NCI-H748 treated with DMSO at 0.1 percent for 48 hours (cell line): ENCODE measurements at regions not wholly inside any gene's neighbourhood (a gene's known extent, or its start where the extent isn't known, plus 50 kb on each side); places are given as distances from the start of the nearest gene placed in this dataset.

Source experiments
- DNase-seq: peaks from one replicate; lab custom pipeline; 2025; lab: John Stamatoyannopoulos, UW

DNA sequence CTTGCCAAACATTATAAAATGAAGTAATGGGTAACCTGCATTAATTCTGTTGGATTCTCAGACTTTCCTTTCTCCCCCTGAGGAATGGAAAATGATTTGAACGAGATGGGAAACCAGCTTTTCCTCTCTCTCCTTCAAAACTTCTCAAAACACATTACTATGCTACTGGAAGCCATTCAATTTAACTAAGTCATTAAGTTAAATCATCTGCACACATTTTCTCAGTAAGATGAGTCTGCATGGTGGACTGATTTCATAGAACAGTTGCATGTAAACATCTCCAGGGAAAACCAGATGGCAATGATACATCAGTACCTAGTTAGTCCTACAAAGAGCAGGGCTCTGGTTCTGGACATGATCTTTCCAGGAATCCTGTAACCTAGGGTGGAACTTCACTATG, 59.9 kb downstream of the BMP4 start:
- no peak for DNase-seq

DNA sequence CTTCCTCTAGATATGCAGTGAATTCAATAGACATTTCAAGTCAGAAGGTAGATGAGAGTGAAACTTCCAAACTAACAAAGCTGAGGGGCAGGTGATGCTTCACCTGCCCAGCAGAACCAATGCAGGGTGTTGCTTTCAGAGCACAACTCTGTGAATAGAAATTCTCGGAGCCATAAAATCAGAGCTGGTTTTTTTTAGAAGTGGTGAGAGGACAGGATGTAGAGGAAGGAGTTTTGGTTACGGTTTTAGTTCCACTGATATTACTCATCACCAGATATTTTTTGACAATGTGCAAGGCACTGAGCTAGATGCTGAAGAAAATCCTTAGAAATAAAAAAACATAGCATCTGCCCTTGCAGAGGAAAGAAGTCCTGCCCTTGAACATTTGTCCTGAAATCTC, 62.2 kb downstream of the BMP4 start:
- DNase-seq = no peak

DNA sequence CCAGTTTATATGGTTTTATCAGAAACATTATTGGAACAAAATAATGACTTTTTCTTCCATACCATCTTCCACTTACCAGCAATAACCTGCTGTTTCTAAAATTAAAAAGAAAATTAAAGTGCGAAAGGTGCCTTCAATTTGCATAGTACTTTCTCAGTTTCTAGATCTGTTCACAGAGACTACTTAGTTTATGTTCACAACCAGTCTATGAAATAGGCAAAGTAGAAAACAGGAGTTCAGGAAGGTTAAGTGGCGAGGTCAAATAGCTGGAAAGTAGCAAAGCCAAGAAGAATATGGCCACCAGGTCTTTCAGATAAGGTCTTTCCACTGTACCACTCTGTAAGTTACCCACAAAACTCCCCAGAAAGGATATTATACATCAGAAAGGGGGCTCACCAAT, 63.3 kb downstream of the BMP4 start:
- DNase-seq = no peak

DNA sequence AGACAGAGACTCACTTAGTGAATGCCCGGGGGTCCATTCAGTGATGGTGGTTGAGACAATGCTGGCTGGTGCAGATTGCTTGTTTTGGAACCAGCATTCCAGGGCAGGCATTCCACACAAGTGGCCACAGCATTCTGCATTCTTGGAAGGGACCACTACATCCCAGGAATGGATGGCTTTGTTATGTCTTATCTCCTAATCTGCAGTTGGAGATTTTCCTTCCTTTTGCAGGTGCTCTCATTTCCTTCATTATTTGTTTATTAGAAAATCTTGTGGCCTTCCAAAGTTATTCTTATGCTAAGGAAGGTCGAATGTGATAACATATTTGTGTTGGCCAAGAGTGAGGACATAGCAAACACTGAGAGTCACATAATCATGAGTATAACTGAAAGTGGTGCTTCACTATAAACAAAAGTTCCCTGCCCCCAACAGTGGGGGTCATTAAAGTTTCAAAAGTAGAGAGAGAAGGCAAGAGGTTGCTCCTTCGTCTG, 66.0 kb downstream of the BMP4 start:
- DNase-seq = no peak

DNA sequence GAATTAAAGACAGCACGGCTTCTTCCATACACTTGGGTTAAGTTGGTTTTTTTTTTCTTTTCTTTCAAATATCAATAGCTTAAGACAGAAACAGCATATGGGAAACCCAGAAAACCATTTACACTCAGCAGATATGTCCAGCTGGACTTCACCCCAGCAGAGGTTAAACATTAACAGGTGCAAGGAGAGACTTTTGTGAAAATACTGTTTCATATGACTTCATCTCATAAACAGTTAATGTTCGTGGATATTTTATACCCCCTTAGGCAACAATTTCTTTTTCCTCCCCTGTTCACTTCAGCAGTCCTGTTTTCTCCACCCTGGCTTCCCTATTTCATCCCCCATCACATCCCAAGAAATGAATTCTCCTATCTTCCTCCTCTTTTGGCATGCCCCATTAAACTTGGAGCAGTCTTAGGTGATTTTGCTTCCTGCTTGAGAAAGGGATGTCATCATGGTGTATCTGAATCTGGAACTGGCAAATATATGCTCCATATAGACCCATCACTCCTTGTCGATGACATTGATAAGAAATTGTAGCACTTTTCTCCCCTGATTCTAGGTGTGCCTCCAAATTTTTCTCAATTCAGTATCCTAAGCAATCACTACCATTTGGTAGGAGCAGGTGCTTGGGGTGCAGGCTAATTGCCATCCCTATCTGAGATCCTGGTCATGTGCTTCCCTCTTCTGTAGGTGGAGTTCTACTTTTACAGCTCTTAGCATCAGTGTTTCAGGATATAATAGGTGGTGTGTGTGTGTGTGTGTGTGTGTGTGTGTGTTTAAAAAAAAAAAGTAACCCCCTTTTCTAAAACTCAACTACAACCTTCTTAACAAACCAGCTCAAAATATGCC, 67.9 kb downstream of the BMP4 start:
- DNase-seq = no peak

DNA sequence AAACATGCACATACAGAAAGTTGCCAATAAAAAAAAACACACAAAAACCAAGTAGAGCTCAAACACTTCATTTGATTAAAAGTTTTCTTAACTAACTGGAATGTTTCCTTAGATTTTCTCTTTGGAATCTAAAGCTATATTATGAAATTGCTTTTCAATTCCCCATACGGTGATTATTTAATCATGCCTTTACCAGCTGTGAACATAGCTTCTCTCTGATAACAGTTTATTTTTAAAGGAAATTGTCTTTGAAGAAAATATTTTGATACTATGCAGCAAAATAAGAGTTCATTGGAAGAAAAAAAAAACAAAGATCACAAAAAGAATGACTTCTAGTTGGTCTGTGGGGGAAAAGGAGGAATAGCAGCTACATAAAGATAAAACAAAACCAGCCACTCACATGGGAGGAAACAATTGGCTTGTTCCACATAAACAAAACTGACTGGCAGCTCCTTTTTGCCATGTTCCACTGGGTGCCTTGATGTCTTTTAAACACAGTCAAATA, 71.4 kb downstream of the BMP4 start:
- DNase-seq = no peak

DNA sequence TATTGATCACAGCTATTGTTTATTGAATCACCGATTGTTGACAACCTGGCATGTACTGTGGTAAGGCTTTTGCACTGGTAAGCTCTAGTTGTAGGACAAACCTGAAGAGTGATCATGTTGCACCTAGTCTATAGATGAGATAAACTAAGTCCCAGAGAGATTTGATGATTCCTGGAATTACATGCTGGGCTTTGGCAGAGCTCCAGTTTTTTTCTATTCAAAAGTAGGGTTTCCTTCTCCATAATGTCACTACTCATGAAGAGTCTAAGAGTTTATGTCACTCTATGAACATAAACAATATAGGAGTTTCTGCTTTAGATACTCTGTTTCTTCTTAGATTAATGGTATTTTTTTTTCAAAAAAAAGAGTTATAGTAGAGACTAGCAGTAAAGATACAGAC, 72.0 kb downstream of the BMP4 start:
- no peak for DNase-seq

DNA sequence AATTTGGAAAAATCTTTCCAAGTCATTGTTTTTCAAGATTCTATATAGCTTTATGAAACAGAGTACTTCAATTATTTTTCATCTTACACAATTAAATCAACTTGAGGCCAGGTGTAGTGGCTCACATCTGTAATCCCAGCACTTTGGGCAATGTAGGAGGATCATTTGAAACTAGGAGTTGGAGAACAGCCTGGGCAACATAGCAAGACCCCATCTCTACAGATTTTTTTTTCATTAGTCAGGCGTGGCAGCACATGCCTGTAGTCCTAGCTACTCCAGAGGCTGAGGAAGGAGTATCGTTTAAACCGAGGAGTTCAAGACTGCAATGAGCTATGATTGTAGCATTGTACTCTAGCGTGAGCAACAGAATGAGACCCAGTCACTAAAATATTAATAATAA, 72.9 kb downstream of the BMP4 start:
- no peak for DNase-seq

DNA sequence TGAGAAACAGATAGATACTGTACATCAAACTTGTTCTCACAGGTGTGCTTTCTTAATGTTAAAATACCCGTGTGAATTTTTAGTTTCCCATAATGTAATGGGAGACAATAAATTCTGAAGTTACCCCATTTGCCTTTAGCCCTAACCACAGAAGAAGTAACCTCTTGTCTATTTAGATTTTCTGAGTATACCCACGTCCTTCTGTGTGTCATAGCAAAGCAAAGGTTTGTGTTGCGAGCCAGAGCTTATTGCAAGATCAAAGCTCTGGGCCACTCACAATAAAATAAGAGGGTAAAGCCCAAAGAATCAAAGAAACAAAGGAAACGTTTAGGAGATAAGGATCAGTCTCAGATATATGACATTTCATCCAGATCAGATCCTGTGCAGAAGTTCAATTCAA, 73.9 kb downstream of the BMP4 start:
- no peak for DNase-seq

DNA sequence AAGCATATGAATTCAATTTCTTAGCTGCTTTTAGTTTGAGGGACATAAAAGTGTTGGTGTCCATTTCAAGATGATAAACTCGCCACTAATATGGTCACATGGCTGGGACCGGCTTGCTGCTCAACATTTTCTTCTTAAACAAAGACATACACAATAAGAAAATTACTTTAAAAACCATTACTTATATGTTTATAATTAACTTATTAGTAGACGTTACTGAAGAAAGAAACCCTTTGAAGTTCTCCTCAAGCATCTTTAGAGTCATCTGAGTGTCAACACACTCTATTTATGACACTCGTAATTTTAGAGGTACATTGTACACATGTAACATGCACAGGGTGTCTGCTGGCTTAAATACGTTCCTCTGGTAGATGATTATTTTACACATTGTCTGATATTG, 74.7 kb downstream of the BMP4 start:
- no peak for DNase-seq

DNA sequence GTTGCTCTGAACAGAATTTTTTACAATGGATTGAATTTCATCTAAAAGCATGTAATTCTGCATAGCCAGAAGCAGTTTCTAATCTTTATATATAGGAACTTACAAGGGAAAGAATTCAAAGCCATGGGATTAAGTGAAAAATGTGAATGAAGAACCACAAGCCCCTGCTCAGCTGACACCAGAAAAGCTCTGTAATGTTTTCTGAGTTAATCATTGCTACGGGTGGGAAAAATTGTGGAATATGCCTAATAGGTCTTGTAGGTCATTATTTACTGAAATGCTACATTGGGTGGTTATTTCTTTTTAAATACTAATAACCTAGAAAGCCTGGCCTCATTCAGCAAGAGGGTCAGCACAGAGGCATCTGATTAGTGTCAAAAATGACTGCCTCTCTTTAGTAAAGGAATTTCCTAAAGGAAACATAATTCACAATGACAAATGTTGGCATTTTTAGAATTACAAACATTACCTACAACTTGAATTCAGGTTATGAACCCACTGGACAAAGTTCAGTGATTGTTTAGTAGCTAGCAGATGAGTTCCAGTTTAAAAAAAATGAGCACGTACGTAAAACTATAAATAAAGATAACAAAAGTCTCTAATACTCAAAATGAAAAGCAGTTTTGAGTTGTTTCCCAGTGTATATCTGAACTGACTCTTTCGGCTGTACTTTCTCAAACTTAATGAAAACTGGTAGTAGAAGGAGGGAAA, 75.3 kb downstream of the BMP4 start:
- no peak for DNase-seq

DNA sequence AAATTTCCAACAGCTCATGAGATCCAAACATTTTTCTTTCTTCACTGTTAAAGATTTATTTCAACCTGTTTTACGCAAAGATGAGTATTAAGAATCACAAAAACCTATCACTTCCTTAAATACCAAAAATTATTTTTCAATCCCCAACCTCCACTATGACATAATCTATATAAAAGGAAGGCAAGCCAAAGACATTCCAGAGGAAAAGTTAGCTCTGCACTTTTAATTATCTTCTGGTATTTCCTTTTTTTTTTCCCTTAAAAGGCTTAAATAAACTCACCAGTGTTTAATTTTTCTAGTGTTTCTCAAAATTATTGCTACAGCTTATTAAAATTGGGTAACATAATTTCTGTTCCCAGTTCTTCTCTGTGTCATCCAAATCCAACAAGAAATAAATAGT, 75.9 kb downstream of the BMP4 start:
- DNase-seq = no peak

DNA sequence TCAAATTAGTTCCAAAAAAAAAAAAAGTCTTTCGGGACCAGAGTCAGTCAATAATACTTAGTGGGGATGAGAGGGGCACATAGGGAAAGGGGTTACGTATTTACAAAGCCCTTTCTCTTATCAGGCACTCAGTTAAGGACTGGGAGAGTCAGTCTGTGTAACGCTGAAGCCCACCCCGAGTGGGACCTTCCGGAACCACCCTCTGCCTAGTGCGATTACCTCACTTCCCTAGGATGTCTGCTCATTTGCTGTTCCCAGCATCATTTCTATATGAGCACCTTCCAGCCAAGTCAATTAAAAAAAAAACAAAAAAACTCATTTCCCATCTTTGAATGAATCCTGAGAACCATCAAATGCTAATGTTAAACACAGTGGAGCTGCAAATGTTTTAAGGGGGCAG, 76.9 kb downstream of the BMP4 start:
- DNase-seq = no peak

DNA sequence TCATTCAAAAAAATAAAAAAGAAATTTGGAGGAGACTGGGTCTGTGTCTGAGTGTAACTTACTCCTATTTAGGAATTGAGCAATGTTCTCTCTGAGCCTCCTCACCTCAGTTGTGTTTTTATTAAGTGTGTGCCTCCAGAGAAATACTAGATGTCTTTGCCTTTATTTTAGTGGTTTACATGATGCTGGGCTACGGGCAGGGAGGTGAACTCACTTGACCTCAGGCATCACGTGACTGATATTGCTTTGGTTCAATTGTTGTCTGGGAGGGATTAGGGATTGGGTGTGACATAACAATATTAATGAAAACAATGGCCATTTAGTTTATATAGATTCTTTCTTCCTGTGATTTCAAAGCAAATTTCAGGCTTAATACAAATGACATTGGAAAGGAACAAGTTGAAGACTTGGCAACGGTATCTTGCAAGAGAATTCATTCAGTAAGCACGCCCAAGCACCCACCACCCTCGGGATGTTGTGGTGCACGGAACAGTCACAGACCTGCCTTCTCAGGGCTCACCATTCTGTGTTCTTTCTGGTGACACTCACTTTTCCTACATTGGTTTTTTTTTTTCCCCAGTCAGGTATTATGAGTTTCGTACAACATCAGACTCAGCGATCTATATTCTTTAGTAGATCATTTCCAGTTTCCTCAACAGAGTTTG, 77.5 kb downstream of the BMP4 start:
- DNase-seq = no peak

DNA sequence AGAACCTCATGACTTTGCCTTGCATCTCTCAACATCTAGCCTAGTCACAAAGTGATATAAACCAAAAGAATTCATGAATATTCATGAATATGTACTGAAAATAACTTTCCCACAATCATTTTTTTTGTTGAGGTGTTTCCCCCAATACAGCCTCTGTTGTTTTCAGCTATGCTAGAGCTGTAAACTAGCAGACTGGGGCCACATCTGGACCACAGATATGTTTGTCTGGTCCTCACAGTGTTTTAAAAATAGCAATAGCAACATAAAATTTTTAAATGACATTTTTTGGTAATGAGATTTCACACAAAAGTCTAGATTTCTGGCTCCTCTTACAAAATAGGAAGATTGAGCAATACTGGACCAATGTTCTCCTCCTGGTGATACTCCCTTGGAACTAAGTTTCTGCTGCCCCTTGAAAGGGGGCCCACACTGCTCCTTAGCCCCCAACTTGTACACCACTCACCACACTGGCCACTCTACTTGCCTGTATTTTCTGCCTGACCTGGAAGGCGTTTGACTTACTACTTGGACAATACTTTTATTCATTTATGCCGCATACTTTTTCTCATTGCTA, 81.2 kb downstream of the BMP4 start:
- no peak for DNase-seq

DNA sequence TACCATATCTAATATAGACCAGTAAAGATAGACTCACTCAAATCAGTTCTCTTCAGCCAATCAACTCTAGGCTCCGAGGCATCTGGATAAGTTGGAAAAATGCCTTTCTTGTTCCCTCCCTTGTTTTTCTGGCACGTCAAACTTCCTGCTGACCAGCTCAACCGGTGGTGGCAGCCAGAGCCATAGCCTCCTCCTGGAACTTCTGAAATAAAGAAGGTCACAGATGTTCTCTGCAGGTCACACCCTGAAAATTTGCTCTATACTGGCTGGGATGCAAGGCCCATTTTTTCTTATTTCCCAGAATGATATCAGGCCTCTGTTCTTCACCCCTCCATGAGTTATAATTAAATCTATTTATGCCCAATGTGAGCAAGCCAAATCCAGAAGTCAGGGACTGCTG, 81.9 kb downstream of the BMP4 start:
- no peak for DNase-seq

DNA sequence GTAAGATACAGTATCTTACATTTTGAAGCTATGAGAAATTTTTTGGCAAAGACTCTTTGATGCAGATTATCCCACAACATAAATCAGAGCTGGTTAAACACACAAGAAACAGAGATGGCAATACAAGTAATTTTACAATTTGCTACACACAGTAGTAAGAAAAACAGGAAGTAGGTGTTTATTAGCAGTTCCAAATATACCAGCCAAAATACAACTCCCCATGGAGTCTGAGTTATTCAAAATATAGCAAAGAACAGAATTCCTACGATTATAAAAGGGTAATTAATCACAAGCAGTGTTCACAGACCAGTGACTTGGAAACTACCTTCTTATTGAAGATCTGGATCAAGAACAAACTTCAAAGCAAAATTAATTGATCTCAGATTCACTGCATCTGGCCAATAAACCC, 83.9 kb downstream of the BMP4 start:
- no peak for DNase-seq

DNA sequence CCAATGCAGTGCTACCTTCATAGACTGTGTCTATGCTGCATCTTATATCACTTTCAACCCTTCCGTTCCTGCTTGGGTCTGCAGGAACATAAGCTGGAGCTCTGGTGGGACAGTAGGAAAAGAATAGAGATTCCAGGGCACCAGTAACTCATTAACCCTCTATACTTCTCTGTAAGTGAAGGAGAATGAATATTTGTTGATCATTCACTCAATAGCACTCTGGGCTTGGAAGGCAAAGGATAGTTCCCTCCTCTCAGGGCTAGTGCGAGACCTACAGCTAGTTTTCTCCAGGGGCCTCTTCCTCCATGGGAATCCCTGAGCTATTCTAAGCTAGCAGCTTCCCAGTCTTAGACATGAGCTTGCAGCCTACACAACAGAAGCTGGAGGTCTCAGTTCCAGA, 84.7 kb downstream of the BMP4 start:
- DNase-seq = no peak

DNA sequence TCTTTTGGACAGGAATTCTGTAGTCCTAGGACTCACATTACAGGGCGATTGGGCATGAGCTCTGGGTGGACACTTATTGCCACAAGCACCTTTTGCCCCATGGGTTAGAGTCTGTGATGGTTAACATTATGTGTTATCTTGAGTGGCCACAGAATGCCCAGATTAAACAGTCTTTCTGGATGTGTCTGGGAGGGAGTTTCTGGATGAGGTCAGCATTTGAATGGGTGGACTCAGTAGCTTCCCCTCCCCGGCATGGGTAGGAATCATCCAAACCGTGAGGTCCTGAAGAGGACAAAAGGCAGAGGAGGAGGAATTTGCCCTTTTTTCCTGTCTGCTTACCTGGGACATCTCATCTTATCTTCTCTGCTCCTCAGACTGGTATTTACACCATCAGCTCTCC, 85.6 kb downstream of the BMP4 start:
- no peak for DNase-seq

DNA sequence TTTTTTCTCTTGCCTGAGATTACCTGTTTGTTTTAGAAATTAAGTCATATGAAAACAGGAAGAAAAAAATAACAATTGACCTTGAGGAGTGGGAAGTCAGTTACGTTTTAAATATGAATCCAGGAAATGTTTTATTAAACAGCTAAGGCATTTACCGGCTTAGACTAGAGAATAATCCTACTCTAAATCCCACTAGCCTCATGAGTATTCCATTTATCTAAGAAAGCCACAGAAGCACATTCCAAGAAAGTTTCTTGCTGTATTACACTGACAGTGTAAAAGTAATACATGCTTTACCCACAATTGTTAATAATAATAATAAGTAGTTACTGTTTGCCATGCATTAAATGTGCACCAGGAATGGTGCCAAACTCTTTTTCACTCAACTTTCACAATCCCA, 90.9 kb downstream of the BMP4 start:
- DNase-seq = no peak

DNA sequence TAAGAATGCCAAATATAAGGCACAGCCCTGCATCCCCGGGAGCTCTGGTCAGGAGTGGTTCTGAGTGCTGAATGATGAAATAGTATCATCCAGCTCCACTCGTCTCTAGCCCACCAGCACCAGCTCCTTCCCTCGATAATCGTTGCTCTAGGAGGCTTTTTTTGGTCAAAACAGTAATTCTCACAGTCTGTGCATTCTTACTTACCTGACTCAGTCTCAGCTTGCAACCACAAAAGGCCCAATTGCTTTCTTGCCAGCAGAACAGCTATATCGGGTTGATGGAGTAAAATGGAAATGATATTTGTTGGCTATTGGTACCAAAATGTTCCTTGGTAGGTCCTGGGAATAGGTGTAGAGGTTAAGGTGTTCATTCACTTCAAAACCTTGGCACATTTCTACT, 94.8 kb downstream of the BMP4 start:
- no peak for DNase-seq

DNA sequence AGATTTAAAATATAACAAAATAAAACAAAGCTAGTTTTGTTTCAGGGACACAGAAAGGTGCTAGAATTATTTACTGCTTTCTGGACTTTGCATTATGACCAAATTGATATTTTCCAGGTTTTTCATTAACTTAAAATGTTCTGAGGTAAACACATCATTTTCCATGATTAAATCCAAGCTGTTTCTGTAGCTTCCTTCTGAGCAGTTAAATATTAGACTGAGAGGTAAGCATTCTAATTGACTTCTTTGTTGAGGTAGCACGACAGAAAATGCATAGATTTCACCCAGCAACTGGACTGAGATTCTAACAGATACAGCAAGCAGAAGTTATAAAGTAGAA, 98.3 kb downstream of the BMP4 start:
- DNase-seq = no peak
